ENCODE measurements at regions not wholly inside any gene's neighbourhood (a gene's known extent, or its start where the extent isn't known, plus 50 kb on each side); places are given as distances from the start of the nearest gene placed in this dataset.
"Not testable (repeated sequence)": the region's sequence is repeated elsewhere in the genome, so short reads cannot be mapped to it uniquely, and the experiment has no call there.

GRCh38 chr13:79859756-79860155 is 378.8 kb downstream of the NDFIP2 start:
- DNase-seq, result no peak

GRCh38 chr13:79853251-79853650 is 372.3 kb downstream of the NDFIP2 start:
- no peak for DNase-seq

- no peak for DNase-seq
These were observed 370.4 kb downstream of the NDFIP2 start for GRCh38 chr13:79851318-79851717.

- DNase-seq, result no peak
These were observed 367.1 kb downstream of the NDFIP2 start for GRCh38 chr13:79847882-79848592.

GRCh38 chr13:79846386-79846785 is 365.4 kb downstream of the NDFIP2 start:
- DNase-seq, result no peak

GRCh38 chr13:79837741-79838450 is 356.9 kb downstream of the NDFIP2 start:
- DNase-seq, result no peak

GRCh38 chr13:79836121-79836520 is 355.2 kb downstream of the NDFIP2 start:
- not testable (repeated sequence) for DNase-seq

- DNase-seq, result no peak
These were observed 353.9 kb downstream of the NDFIP2 start for GRCh38 chr13:79834876-79835275.

GRCh38 chr13:79833991-79834390 is 353.0 kb downstream of the NDFIP2 start:
- DNase-seq, result no peak

GRCh38 chr13:79831556-79831955 is 350.6 kb downstream of the NDFIP2 start:
- DNase-seq, result no peak

- no peak for DNase-seq
These were observed 350.0 kb downstream of the NDFIP2 start for GRCh38 chr13:79830945-79831344.

GRCh38 chr13:79830426-79830825 is 349.5 kb downstream of the NDFIP2 start:
- no peak for DNase-seq

GRCh38 chr13:79829880-79830279 is 348.9 kb downstream of the NDFIP2 start:
- DNase-seq, result no peak

- DNase-seq, result no peak
These were observed 345.0 kb downstream of the NDFIP2 start for GRCh38 chr13:79825959-79826358.

GRCh38 chr13:79815041-79815440 is 334.1 kb downstream of the NDFIP2 start:
- DNase-seq, result no peak

GRCh38 chr13:79812070-79812850 is 331.3 kb downstream of the NDFIP2 start:
- DNase-seq, result no peak

- DNase-seq, result no peak
These were observed 330.2 kb downstream of the NDFIP2 start for GRCh38 chr13:79811170-79811569.

GRCh38 chr13:79810669-79811068 is 329.7 kb downstream of the NDFIP2 start:
- DNase-seq, result no peak

GRCh38 chr13:79810018-79810417 is 329.1 kb downstream of the NDFIP2 start:
- DNase-seq, result no peak

- DNase-seq, result no peak
These were observed 327.5 kb downstream of the NDFIP2 start for GRCh38 chr13:79808475-79808874.

- DNase-seq, result no peak
These were observed 326.6 kb downstream of the NDFIP2 start for GRCh38 chr13:79807554-79807953.

GRCh38 chr13:79806821-79807220 is 325.9 kb downstream of the NDFIP2 start:
- DNase-seq, result no peak

- no peak for DNase-seq
These were observed 324.4 kb downstream of the NDFIP2 start for GRCh38 chr13:79805317-79805716.

GRCh38 chr13:79803989-79804388 is 323.0 kb downstream of the NDFIP2 start:
- DNase-seq, result no peak

Data from activated effector memory CD4-positive, alpha-beta T cell treated with anti-CD3 and anti-CD28 coated beads, Interleukin-2, amount 50 U/mL, for 16 hours (primary cell).